PC-3 (cell line): ENCODE measurements at regions not wholly inside any gene's neighbourhood (a gene's known extent, or its start where the extent isn't known, plus 50 kb on each side); places are given as distances from the start of the nearest gene placed in this dataset.

Source experiments
- ATAC-seq: fragments of 200-7000 bp; cut with Tn5 transposase; 2 replicates; pipeline ENCODE4 v1.9.1; 2020; ENCODE audit warnings: mild to moderate bottlenecking, moderate library complexity
- BruUV-seq: library from RNA; stranded (reverse); fragments of 400-500 nt; replicated peaks from 2 replicates; lab custom pipeline; 2021; lab: Mats Ljungman, UMichigan
- CTCF ChIA-PET: fragments of 300-600 bp; sonication (Branson Sonifier 250); formaldehyde crosslinking; loops from one replicate; lab custom pipeline; 2022; ENCODE audit warnings: antibody characterized with exemption; lab: Charles Lee
- POLR2A ChIA-PET: fragments of 300-600 bp; sonication (Branson Sonifier 250); formaldehyde crosslinking; loops from one replicate; lab custom pipeline; 2022; ENCODE audit warnings: antibody characterized with exemption; ENCODE audit not compliant: unreplicated experiment; lab: Charles Lee
- DNase-seq: peaks from one replicate; pipeline ENCODE4 v3.0.0-alpha.2; 2015
- H2AFZ ChIP-seq: fragments of 300-600 bp; sonication (generic); 2 replicates; pipeline ENCODE4 v1.6.0; 2016; ENCODE audit warnings: antibody characterized with exemption, low read length
- H3F3A ChIP-seq: fragments of 300-600 bp; sonication (generic); one replicate; pipeline ENCODE4 v1.6.0; 2017; ENCODE audit warnings: antibody characterized with exemption, low read length, control low read depth, mild to moderate bottlenecking; ENCODE audit not compliant: unreplicated experiment
- H3K27ac ChIP-seq: fragments of 300-600 bp; sonication (generic); 2 replicates; pipeline ENCODE4 v1.5.1; 2016; ENCODE audit warnings: mild to moderate bottlenecking, low read length
- H3K27me3 ChIP-seq: fragments of 300-600 bp; sonication (generic); 2 replicates; pipeline ENCODE4 v1.6.1; 2016; ENCODE audit warnings: low read length, mixed read lengths
- H3K36me3 ChIP-seq: fragments of 300-600 bp; sonication (generic); 2 replicates; pipeline ENCODE4 v1.6.1; 2016; ENCODE audit warnings: low read depth, mixed run types, low read length, mixed read lengths
- H3K4me1 ChIP-seq: fragments of 300-600 bp; sonication (generic); 2 replicates; pipeline ENCODE4 v1.5.1; 2016; ENCODE audit warnings: low read length; ENCODE audit not compliant: insufficient read depth
- H3K4me2 ChIP-seq: fragments of 300-600 bp; sonication (generic); 2 replicates; pipeline ENCODE4 v1.6.0; 2016; ENCODE audit warnings: low read length
- H3K4me3 ChIP-seq: fragments of 300-600 bp; sonication (generic); 2 replicates; pipeline ENCODE4 v1.5.1; 2016; ENCODE audit warnings: mild to moderate bottlenecking, low read length, mixed read lengths
- H3K79me2 ChIP-seq: fragments of 300-600 bp; sonication (generic); 2 replicates; pipeline ENCODE4 v1.6.1; 2017; ENCODE audit warnings: low read length, mixed read lengths
- H3K9ac ChIP-seq: fragments of 300-600 bp; sonication (generic); 2 replicates; pipeline ENCODE4 v1.6.0; 2016; ENCODE audit warnings: mild to moderate bottlenecking, low read length
- H3K9me2 ChIP-seq: fragments of 300-600 bp; sonication (generic); replicated peaks from 2 replicates; pipeline ENCODE4 v1.6.1; 2016; ENCODE audit warnings: mixed run types, low read length, mixed read lengths
- H3K9me3 ChIP-seq: fragments of 300-600 bp; sonication (generic); 2 replicates; pipeline ENCODE4 v1.6.1; 2016; ENCODE audit warnings: low read length, mixed read lengths
- H4K20me1 ChIP-seq: fragments of 300-600 bp; sonication (generic); 2 replicates; pipeline ENCODE4 v1.6.1; 2016; ENCODE audit warnings: low read length, mixed read lengths
- EZH2 ChIP-seq: fragments of 300-600 bp; sonication (generic); IDR thresholded peaks from one replicate; pipeline ENCODE4 v1.6.1; 2017; ENCODE audit warnings: antibody characterized with exemption, mild to moderate bottlenecking, low read length; ENCODE audit not compliant: unreplicated experiment
- EZH2phosphoT487 ChIP-seq: fragments of 300-600 bp; sonication (generic); IDR thresholded peaks from 2 replicates; pipeline ENCODE4 v1.6.1; 2018; ENCODE audit warnings: mild to moderate bottlenecking, antibody characterized with exemption, low read length, borderline replicate concordance
- intact Hi-C: fragments of 100-400 bp; cut with micrococcal nuclease; formaldehyde crosslinking; loops from 2 replicates; pipeline ENCODE4 v1.9.0; 2023
- TF ChIP-seq, protein P1 (sequence below): fragments of 300-600 bp; sonication (generic); conservative IDR thresholded peaks from 2 replicates; pipeline ENCODE4 v1.5.1; 2017; ENCODE audit warnings: antibody characterized with exemption, low read depth, mild to moderate bottlenecking, low read length

DNA sequence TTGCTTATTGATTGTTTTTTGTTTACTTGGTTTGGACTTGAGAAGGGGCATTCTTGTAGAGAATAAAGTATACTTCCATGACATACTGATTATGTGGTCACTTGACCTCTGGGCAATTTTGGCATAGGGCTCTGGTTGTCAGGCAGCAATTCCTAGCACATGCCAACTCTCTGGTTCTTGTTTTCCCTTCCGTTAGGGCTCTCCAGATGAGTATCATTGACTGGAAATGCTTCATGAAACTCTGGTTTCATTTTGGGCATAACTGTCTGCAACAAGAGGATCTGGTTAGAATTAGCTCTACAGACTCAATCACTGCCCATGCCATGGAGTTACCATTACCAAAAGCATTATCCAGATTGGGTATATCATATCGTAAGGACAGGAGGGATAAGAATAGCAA, 1057.9 kb downstream of the FAT4 start:
- TF ChIP-seq, protein P1, sequence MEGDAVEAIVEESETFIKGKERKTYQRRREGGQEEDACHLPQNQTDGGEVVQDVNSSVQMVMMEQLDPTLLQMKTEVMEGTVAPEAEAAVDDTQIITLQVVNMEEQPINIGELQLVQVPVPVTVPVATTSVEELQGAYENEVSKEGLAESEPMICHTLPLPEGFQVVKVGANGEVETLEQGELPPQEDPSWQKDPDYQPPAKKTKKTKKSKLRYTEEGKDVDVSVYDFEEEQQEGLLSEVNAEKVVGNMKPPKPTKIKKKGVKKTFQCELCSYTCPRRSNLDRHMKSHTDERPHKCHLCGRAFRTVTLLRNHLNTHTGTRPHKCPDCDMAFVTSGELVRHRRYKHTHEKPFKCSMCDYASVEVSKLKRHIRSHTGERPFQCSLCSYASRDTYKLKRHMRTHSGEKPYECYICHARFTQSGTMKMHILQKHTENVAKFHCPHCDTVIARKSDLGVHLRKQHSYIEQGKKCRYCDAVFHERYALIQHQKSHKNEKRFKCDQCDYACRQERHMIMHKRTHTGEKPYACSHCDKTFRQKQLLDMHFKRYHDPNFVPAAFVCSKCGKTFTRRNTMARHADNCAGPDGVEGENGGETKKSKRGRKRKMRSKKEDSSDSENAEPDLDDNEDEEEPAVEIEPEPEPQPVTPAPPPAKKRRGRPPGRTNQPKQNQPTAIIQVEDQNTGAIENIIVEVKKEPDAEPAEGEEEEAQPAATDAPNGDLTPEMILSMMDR: no peak
- TF ChIP-seq EZH2phosphoT487 (no peak), EZH2 (no peak)
- no peak overlapping the region for H2AFZ ChIP-seq
- H3K4me2 ChIP-seq: no peak overlapping the region
- ATAC-seq (no peak), DNase-seq (no peak)
- no peak overlapping the region for H3K27ac ChIP-seq
- H3K4me3 ChIP-seq: no peak overlapping the region
- ChIA-PET POLR2A (no interaction called here), CTCF (no interaction called here)
- no peaks in the 10 kb centered on the region for H3K9me2 ChIP-seq
- no peak overlapping the region for H3K9ac ChIP-seq
- H3K9me3 ChIP-seq: no peaks in the 10 kb centered on the region
- H3K4me1 ChIP-seq: no peaks in the 10 kb centered on the region
- no peaks in the 10 kb centered on the region for H4K20me1 ChIP-seq
- H3K27me3 ChIP-seq: no peaks in the 10 kb centered on the region
- intact Hi-C loops: no loop called here
- no TSS peak for BruUV-seq
- no peaks in the 10 kb centered on the region for H3K36me3 ChIP-seq
- H3F3A ChIP-seq: no peaks in the 10 kb centered on the region
- no peaks in the 10 kb centered on the region for H3K79me2 ChIP-seq

DNA sequence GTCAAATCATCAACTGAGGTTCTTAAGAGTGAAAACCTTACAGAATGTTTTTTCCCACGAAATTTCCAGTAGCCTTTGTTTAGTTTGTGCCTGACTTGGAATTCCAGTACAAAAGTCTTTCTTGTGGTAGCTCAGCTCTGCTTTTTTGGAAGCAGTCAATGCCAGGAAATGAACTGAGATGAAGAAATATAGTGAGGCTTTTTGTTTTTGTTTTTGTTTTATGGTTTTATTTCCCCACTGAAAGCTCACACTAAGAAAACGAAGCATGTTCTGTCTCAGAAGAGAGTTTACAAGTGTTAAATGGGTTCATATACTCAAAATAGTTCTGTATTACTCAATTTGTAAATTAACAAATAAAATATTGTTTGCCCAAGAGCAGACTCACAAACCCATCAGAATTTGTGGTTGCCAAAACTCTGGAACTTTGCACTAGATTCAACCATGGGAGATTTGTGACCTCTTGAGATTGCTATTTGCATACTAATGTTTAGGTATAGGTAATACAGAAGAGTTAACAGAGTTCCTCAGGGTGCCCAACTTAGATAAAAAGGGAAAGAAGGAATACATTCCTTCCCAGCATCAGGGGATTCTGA, 1060.8 kb downstream of the FAT4 start:
- Histone ChIP-seq H3K27me3 (no peaks in the 10 kb centered on the region), H3K9ac (no peak overlapping the region), H3K36me3 (no peaks in the 10 kb centered on the region), H3K4me3 (no peak overlapping the region), H3K9me3 (no peaks in the 10 kb centered on the region), H3K27ac (no peak overlapping the region), H3K4me1 (no peaks in the 10 kb centered on the region), H3F3A (no peaks in the 10 kb centered on the region), H3K9me2 (no peaks in the 10 kb centered on the region), H2AFZ (no peak overlapping the region), H3K4me2 (no peak overlapping the region), H4K20me1 (no peaks in the 10 kb centered on the region), H3K79me2 (no peaks in the 10 kb centered on the region)
- intact Hi-C loops: no loop called here
- no TSS peak for BruUV-seq
- peak; percentile 53 for ATAC-seq
- ChIA-PET POLR2A (no interaction called here), CTCF (no interaction called here)
- no peak for DNase-seq
- TF ChIP-seq EZH2 (no peak), EZH2phosphoT487 (no peak)
- TF ChIP-seq, protein P1: no peak

DNA sequence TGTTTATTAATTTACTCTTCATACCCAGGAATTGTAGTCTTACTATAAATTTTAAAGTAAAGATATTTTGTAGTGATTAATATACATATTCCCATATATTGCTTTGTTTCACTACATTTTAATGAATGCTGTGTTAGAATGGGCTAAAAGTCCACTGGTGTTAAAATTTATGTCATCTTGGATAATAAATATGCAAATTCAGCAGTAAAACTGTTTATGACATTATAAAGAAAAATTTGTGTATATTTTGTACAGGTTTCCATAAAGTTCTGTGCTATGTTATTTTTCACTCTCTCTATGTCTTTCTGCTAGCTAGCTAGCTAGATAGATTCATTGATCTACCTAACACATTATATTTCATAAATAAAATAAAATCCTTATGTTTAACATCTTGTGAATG, 1071.2 kb downstream of the FAT4 start:
- Histone ChIP-seq H3K9me2 (no peaks in the 10 kb centered on the region), H3K4me2 (no peak overlapping the region), H4K20me1 (no peaks in the 10 kb centered on the region), H3K79me2 (no peaks in the 10 kb centered on the region), H3K9ac (no peak overlapping the region), H3K27me3 (no peaks in the 10 kb centered on the region), H3K4me3 (no peak overlapping the region), H3K27ac (no peak overlapping the region), H2AFZ (no peak overlapping the region), H3K36me3 (no peaks in the 10 kb centered on the region), H3F3A (no peaks in the 10 kb centered on the region), H3K4me1 (no peaks in the 10 kb centered on the region), H3K9me3 (no peaks in the 10 kb centered on the region)
- BruUV-seq: no TSS peak
- ChIA-PET POLR2A (no interaction called here), CTCF (no interaction called here)
- ATAC-seq (no peak), DNase-seq (no peak)
- TF ChIP-seq, protein P1: no peak
- TF ChIP-seq EZH2 (no peak), EZH2phosphoT487 (no peak)
- intact Hi-C loops: no loop called here
